ENCODE measurements at regions not wholly inside any gene's neighbourhood (a gene's known extent, or its start where the extent isn't known, plus 50 kb on each side); places are given as distances from the start of the nearest gene placed in this dataset.

GRCh38 chr1:222241410-222241809, 306.5 kb downstream of the HHIPL2 start:
- TF ChIP-seq CTCF (IDR thresholded peaks at IDR 0.05) (no peak), POLR2A (IDR thresholded peaks at IDR 0.05) (no peak), POLR2AphosphoS5 (IDR thresholded peaks at IDR 0.05) (no peak), EP300 (IDR thresholded peaks at IDR 0.05) (no peak)

Data from stomach (tissue), 4 donors.